ENCODE measurements at regions not wholly inside any gene's neighbourhood (a gene's known extent, or its start where the extent isn't known, plus 50 kb on each side); places are given as distances from the start of the nearest gene placed in this dataset.

DNA sequence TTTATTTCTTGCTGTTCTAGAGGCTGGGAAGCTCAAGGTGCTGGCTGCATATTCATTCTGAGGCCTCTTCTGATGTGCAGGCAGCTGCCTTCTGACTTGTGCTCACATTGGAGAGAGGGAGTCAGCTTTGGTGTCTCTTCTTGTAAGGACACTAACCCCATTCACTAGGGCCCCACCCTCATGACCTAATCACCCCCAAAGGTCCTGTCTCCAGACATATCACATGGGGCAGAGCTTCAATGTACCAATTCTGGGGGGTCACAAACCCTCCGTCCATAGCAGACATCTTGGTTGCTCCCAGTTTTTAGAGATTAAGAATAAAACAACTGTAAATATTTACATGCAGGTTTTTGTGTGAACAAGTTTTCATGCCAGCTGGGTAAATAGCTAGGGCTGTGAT is 109.1 kb downstream of the RTP5 start:
- TF ChIP-seq, protein P1, sequence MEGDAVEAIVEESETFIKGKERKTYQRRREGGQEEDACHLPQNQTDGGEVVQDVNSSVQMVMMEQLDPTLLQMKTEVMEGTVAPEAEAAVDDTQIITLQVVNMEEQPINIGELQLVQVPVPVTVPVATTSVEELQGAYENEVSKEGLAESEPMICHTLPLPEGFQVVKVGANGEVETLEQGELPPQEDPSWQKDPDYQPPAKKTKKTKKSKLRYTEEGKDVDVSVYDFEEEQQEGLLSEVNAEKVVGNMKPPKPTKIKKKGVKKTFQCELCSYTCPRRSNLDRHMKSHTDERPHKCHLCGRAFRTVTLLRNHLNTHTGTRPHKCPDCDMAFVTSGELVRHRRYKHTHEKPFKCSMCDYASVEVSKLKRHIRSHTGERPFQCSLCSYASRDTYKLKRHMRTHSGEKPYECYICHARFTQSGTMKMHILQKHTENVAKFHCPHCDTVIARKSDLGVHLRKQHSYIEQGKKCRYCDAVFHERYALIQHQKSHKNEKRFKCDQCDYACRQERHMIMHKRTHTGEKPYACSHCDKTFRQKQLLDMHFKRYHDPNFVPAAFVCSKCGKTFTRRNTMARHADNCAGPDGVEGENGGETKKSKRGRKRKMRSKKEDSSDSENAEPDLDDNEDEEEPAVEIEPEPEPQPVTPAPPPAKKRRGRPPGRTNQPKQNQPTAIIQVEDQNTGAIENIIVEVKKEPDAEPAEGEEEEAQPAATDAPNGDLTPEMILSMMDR (IDR thresholded peaks at IDR 0.05 in 8 of 11, conservative IDR thresholded peaks at IDR 0.05 in 3 of 11) = no peak
- TF ChIP-seq POLR2A (IDR thresholded peaks at IDR 0.05) = no peak
- no peak for TF ChIP-seq POLR2AphosphoS5 (IDR thresholded peaks at IDR 0.05)
